ENCODE measurements at regions not wholly inside any gene's neighbourhood (a gene's known extent, or its start where the extent isn't known, plus 50 kb on each side); places are given as distances from the start of the nearest gene placed in this dataset.

- WGBS (ENCODE audit: insufficient coverage, low coverage, low lambda C conversion rate, missing lambda C conversion rate): 57% methylated on average over 9 of the region's 10 CpGs
- Histone ChIP-seq H3K27ac (no peak overlapping the region), H3K27me3 (no peaks in the 10 kb centered on the region), H3K36me3 (no peaks in the 10 kb centered on the region), H3K4me3 (no peak overlapping the region), H3K9me3 (no peaks in the 10 kb centered on the region), H3K4me1 (no peaks in the 10 kb centered on the region)
- DNase-seq (no peak), ATAC-seq (no peak)
- intact Hi-C loops (cut with DNase I): no loop called here
- no peak for TF ChIP-seq POLR2A (IDR thresholded peaks at IDR 0.05)
- TF ChIP-seq CTCF (IDR thresholded peaks at IDR 0.05): no peak
Observed at GRCh38 chr20:48147311-48147710, 362.0 kb upstream of the SULF2 start.

GRCh38 chr20:48146877-48147276 is 361.6 kb upstream of the SULF2 start:
- intact Hi-C loops (cut with DNase I): no loop called here
- TF ChIP-seq POLR2A (IDR thresholded peaks at IDR 0.05) (no peak), CTCF (IDR thresholded peaks at IDR 0.05) (no peak)
- ATAC-seq (no peak), DNase-seq (no peak)
- WGBS (ENCODE audit: insufficient coverage, low coverage, low lambda C conversion rate, missing lambda C conversion rate): 60% methylated on average over 7 of the region's 7 CpGs
- H3K27me3 ChIP-seq: no peaks in the 10 kb centered on the region
- H3K4me1 ChIP-seq: no peaks in the 10 kb centered on the region
- H3K9me3 ChIP-seq: no peaks in the 10 kb centered on the region
- H3K36me3 ChIP-seq: no peaks in the 10 kb centered on the region
- no peak overlapping the region for H3K27ac ChIP-seq
- H3K4me3 ChIP-seq: no peak overlapping the region

GRCh38 chr20:48146308-48146707 is 361.0 kb upstream of the SULF2 start:
- intact Hi-C loops (cut with DNase I): no loop called here
- Histone ChIP-seq H3K4me1 (no peaks in the 10 kb centered on the region), H3K36me3 (no peaks in the 10 kb centered on the region), H3K9me3 (no peaks in the 10 kb centered on the region), H3K27ac (no peak overlapping the region), H3K27me3 (no peaks in the 10 kb centered on the region), H3K4me3 (no peak overlapping the region)
- TF ChIP-seq CTCF (IDR thresholded peaks at IDR 0.05) (no peak), POLR2A (IDR thresholded peaks at IDR 0.05) (no peak)
- 68% methylated on average over 3 of the region's 3 CpGs for WGBS (ENCODE audit: insufficient coverage, low coverage, low lambda C conversion rate, missing lambda C conversion rate)
- ATAC-seq (no peak), DNase-seq (no peak)

GRCh38 chr20:48143435-48144081 is 358.3 kb upstream of the SULF2 start:
- ATAC-seq (no peak), DNase-seq (no peak)
- WGBS (ENCODE audit: insufficient coverage, low coverage, low lambda C conversion rate, missing lambda C conversion rate): 63% methylated on average over 10 of the region's 10 CpGs
- Histone ChIP-seq H3K27me3 (no peaks in the 10 kb centered on the region), H3K36me3 (no peaks in the 10 kb centered on the region), H3K4me3 (no peak overlapping the region), H3K4me1 (no peaks in the 10 kb centered on the region), H3K9me3 (no peaks in the 10 kb centered on the region), H3K27ac (no peak overlapping the region)
- TF ChIP-seq CTCF (IDR thresholded peaks at IDR 0.05) (no peak), POLR2A (IDR thresholded peaks at IDR 0.05) (no peak)
- intact Hi-C loops (cut with DNase I): no loop called here

GRCh38 chr20:48142516-48142773 is 357.2 kb upstream of the SULF2 start:
- ATAC-seq (no peak), DNase-seq (no peak)

More at GRCh38 chr20:48142516-48142773, 357.2 kb upstream of the SULF2 start:
- 68% methylated on average over 5 of the region's 6 CpGs for WGBS (ENCODE audit: insufficient coverage, low coverage, low lambda C conversion rate, missing lambda C conversion rate)
- Histone ChIP-seq H3K4me1 (no peaks in the 10 kb centered on the region), H3K27me3 (no peaks in the 10 kb centered on the region), H3K36me3 (no peaks in the 10 kb centered on the region), H3K27ac (no peak overlapping the region), H3K4me3 (no peak overlapping the region), H3K9me3 (no peaks in the 10 kb centered on the region)
- TF ChIP-seq POLR2A (IDR thresholded peaks at IDR 0.05) (no peak), CTCF (IDR thresholded peaks at IDR 0.05) (no peak)
- intact Hi-C loops (cut with DNase I): no loop called here

Measured in right lobe of liver (tissue), 6 donors.